Natural killer cell (primary cell): ENCODE measurements at regions not wholly inside any gene's neighbourhood (a gene's known extent, or its start where the extent isn't known, plus 50 kb on each side); places are given as distances from the start of the nearest gene placed in this dataset.
"Not testable (repeated sequence)": the region's sequence is repeated elsewhere in the genome, so short reads cannot be mapped to it uniquely, and the experiment has no call there.

Source experiments
- ATAC-seq, 3 donors: fragments of 150-1000 bp in 2 of 3; fragments of 200-7000 bp in 1 of 3; cut with Tn5 transposase; 1 replicate in 1 of 3; 2 replicates in 2 of 3; pipeline ENCODE4 v1.10.0; 2021; ENCODE audit warnings: mild to moderate bottlenecking in 2 of 3, moderate library complexity in 2 of 3
- DNase-seq, 2 donors: peaks; one replicate each; pipeline versions ENCODE4 v3.0.0 to v3.0.0-alpha.2; 2013 to 2021; ENCODE audit warnings: mixed read lengths in 1 of 2
- H3K27ac ChIP-seq: one replicate; pipeline ENCODE4 v1.5.1; 2013; ENCODE audit warnings: mild to moderate bottlenecking, low read length
- H3K27me3 ChIP-seq: one replicate; pipeline ENCODE4 v1.6.1; 2013; ENCODE audit warnings: low read length; ENCODE audit not compliant: control insufficient read depth, insufficient read depth
- H3K36me3 ChIP-seq: one replicate; pipeline ENCODE4 v1.6.1; 2013; ENCODE audit warnings: low read length; ENCODE audit not compliant: control insufficient read depth, insufficient read depth
- H3K4me1 ChIP-seq: one replicate; pipeline ENCODE4 v1.6.1; 2013; ENCODE audit warnings: low read length; ENCODE audit not compliant: control insufficient read depth, insufficient read depth
- H3K4me3 ChIP-seq: one replicate; pipeline ENCODE4 v1.5.1; 2013; ENCODE audit warnings: low read length
- H3K9me3 ChIP-seq: one replicate; pipeline ENCODE4 v1.6.1; 2013; ENCODE audit warnings: low read length; ENCODE audit not compliant: control insufficient read depth, insufficient read depth
- H3K27ac Mint-ChIP-seq, 2 donors: one replicate each; pipeline ENCODE4 v1.8.0; 2022; ENCODE audit warnings: mild to moderate bottlenecking in 2 of 2, mixed read lengths in 2 of 2, moderate library complexity in 1 of 2
- H3K27me3 Mint-ChIP-seq, 2 donors: one replicate each; pipeline ENCODE4 v1.8.0; 2022; ENCODE audit warnings: low read depth in 2 of 2, mixed read lengths in 2 of 2
- H3K36me3 Mint-ChIP-seq: one replicate; pipeline ENCODE4 v1.8.0; 2022; ENCODE audit warnings: mixed read lengths
- H3K4me1 Mint-ChIP-seq, 2 donors: one replicate each; pipeline ENCODE4 v1.8.0; 2022; ENCODE audit warnings: mixed read lengths in 2 of 2
- H3K4me3 Mint-ChIP-seq: one replicate; pipeline ENCODE4 v1.8.0; 2022; ENCODE audit warnings: mild to moderate bottlenecking, moderate library complexity, mixed read lengths
- H3K9me3 Mint-ChIP-seq, 2 donors: one replicate each; pipeline ENCODE4 v1.8.0; 2022; ENCODE audit warnings: mixed read lengths in 2 of 2
- CTCF ChIP-seq: fragments of 200-600 bp; IDR thresholded peaks from one replicate; pipeline ENCODE4 v1.8.0; 2022; ENCODE audit warnings: antibody characterized with exemption
- WGBS: methylation state at CpG from one replicate; pipeline ENCODE4 v1.1.7; 2013; ENCODE audit warnings: missing lambda C conversion rate; ENCODE audit not compliant: insufficient coverage; 5-methylcytosine and 5-hydroxymethylcytosine counted together
- intact Hi-C: fragments of 100-400 bp; cut with micrococcal nuclease; formaldehyde crosslinking; loops from one replicate; pipeline ENCODE4 v1.14.2; 2022

- Mint-ChIP-seq H3K4me3 (no peak overlapping the region), H3K27ac (no peak overlapping the region)
Observed at GRCh38 chr17:63279498-63280230, 166.4 kb downstream of the CYB561 start.

GRCh38 chr17:63282455-63282854 lies 163.7 kb downstream of the CYB561 start:
- H3K36me3 ChIP-seq = no peaks in the 10 kb centered on the region
- H3K4me1 ChIP-seq = no peaks in the 10 kb centered on the region
- DNase-seq (no peak), ATAC-seq (no peak)
- Mint-ChIP-seq H3K4me1 (peaks cover 0 to 6% of the 10 kb centered on the region in 2 donors), H3K27ac (no peak overlapping the region), H3K36me3 (peaks cover 24% of the 10 kb centered on the region), H3K9me3 (peaks cover 7 to 12% of the 10 kb centered on the region in 2 donors), H3K27me3 (no peaks in the 10 kb centered on the region), H3K4me3 (no peak overlapping the region)
- no peak for TF ChIP-seq CTCF
- WGBS = 100% methylated on average over 2 of the region's 4 CpGs
- no peak overlapping the region for H3K4me3 ChIP-seq
- H3K27ac ChIP-seq = no peak overlapping the region
- intact Hi-C loops = no loop called here
- no peaks in the 10 kb centered on the region for H3K27me3 ChIP-seq
- H3K9me3 ChIP-seq = peaks cover 10% of the 10 kb centered on the region

More at GRCh38 chr17:63279498-63280230, 166.4 kb downstream of the CYB561 start:
- no peak for TF ChIP-seq CTCF
- H3K4me1 ChIP-seq = no peaks in the 10 kb centered on the region
- Mint-ChIP-seq H3K9me3 (peaks cover 2 to 3% of the 10 kb centered on the region in 2 donors), H3K4me1 (peaks cover 0 to 6% of the 10 kb centered on the region in 2 donors), H3K36me3 (peaks cover 11% of the 10 kb centered on the region), H3K27me3 (no peaks in the 10 kb centered on the region)
- WGBS = 82% methylated on average over 2 of the region's 2 CpGs
- intact Hi-C loops = no loop called here
- H3K27me3 ChIP-seq = no peaks in the 10 kb centered on the region
- no peak overlapping the region for H3K4me3 ChIP-seq
- H3K27ac ChIP-seq = no peak overlapping the region
- ATAC-seq = no peak
- H3K36me3 ChIP-seq = no peaks in the 10 kb centered on the region
- DNase-seq = no peak
- no peaks in the 10 kb centered on the region for H3K9me3 ChIP-seq

GRCh38 chr17:63285551-63285950 lies 160.6 kb downstream of the CYB561 start:
- H3K4me3 Mint-ChIP-seq = no peak overlapping the region
- Histone ChIP-seq H3K27me3 (no peaks in the 10 kb centered on the region), H3K27ac (no peak overlapping the region), H3K4me1 (no peaks in the 10 kb centered on the region), H3K36me3 (no peaks in the 10 kb centered on the region), H3K9me3 (peaks cover 10% of the 10 kb centered on the region), H3K4me3 (no peak overlapping the region)
- H3K9me3 Mint-ChIP-seq = peaks cover 7 to 12% of the 10 kb centered on the region in 2 donors
- peaks cover 4 to 6% of the 10 kb centered on the region in 2 donors for H3K4me1 Mint-ChIP-seq
- TF ChIP-seq CTCF = no peak
- no peak for ATAC-seq
- DNase-seq = no peak
- peaks cover 36% of the 10 kb centered on the region for H3K36me3 Mint-ChIP-seq
- intact Hi-C loops = no loop called here
- 100% methylated on average over 4 of the region's 4 CpGs for WGBS
- no peak overlapping the region for H3K27ac Mint-ChIP-seq
- H3K27me3 Mint-ChIP-seq = no peaks in the 10 kb centered on the region

GRCh38 chr17:63286254-63286653 lies 159.9 kb downstream of the CYB561 start:
- Mint-ChIP-seq H3K4me1 (peaks cover 4 to 6% of the 10 kb centered on the region in 2 donors), H3K27ac (no peak overlapping the region), H3K27me3 (no peaks in the 10 kb centered on the region), H3K9me3 (peaks cover 7 to 12% of the 10 kb centered on the region in 2 donors), H3K36me3 (peaks cover 36% of the 10 kb centered on the region), H3K4me3 (no peak overlapping the region)
- peaks cover 10% of the 10 kb centered on the region for H3K9me3 ChIP-seq
- no peak overlapping the region for H3K4me3 ChIP-seq
- H3K27ac ChIP-seq = no peak overlapping the region
- no peaks in the 10 kb centered on the region for H3K36me3 ChIP-seq
- TF ChIP-seq CTCF = no peak
- intact Hi-C loops = no loop called here
- DNase-seq = no peak
- ATAC-seq = no peak
- no peaks in the 10 kb centered on the region for H3K4me1 ChIP-seq
- no peaks in the 10 kb centered on the region for H3K27me3 ChIP-seq

GRCh38 chr17:63287006-63287405 lies 159.1 kb downstream of the CYB561 start:
- H3K4me1 Mint-ChIP-seq, H3K27me3 Mint-ChIP-seq, H3K27ac ChIP-seq, intact Hi-C loops, H3K27me3 ChIP-seq, H3K4me3 Mint-ChIP-seq, ATAC-seq, H3K36me3 ChIP-seq, H3K4me3 ChIP-seq, H3K4me1 ChIP-seq, DNase-seq, H3K27ac Mint-ChIP-seq: not testable (repeated sequence)
- Mint-ChIP-seq H3K36me3 (peaks cover 36% of the 10 kb centered on the region), H3K9me3 (peaks cover 7 to 12% of the 10 kb centered on the region in 2 donors)
- peaks cover 10% of the 10 kb centered on the region for H3K9me3 ChIP-seq
- WGBS = 96% methylated on average over 4 of the region's 4 CpGs
